IMR-90 (cell line): ENCODE measurements at regions not wholly inside any gene's neighbourhood (a gene's known extent, or its start where the extent isn't known, plus 50 kb on each side); places are given as distances from the start of the nearest gene placed in this dataset.
"Not testable (repeated sequence)": the region's sequence is repeated elsewhere in the genome, so short reads cannot be mapped to it uniquely, and the experiment has no call there.

Experiments used
- ATAC-seq: fragments of 200-7000 bp; cut with Tn5 transposase; 2 replicates; pipeline ENCODE4 v1.9.1; 2020; ENCODE audit warnings: low read depth, mild to moderate bottlenecking, moderate library complexity
- BruUV-seq: library from RNA; stranded (reverse); fragments of 400-500 nt; replicated peaks from 2 replicates; lab custom pipeline; 2021; lab: Mats Ljungman, UMichigan
- CTCF ChIA-PET: fragments of 300-600 bp; formaldehyde crosslinking; extraction: SDS; loops from one replicate; lab custom pipeline; 2021; ENCODE audit warnings: antibody characterized with exemption; lab: Yijun Ruan, JAX
- POLR2A ChIA-PET: fragments of 300-600 bp; sonication (Branson Sonifier 250); formaldehyde crosslinking; loops from one replicate; lab custom pipeline; 2022; ENCODE audit warnings: antibody characterized with exemption; ENCODE audit not compliant: unreplicated experiment; lab: Charles Lee
- DNase-seq: peaks from one replicate; pipeline ENCODE4 v3.0.0; 2013
- H2AFZ ChIP-seq: replicated peaks from 2 replicates; pipeline ENCODE3; 2013; ENCODE audit warnings: low read length, mild to moderate bottlenecking; ENCODE audit not compliant: poor library complexity
- H2AK5ac ChIP-seq: 2 replicates; pipeline ENCODE4 v1.6.1; 2013; ENCODE audit warnings: low read depth, low read length, inconsistent platforms
- H2AK9ac ChIP-seq: replicated peaks from 2 replicates; pipeline ENCODE3; 2013; ENCODE audit warnings: mild to moderate bottlenecking, low read depth, low read length, moderate library complexity; ENCODE audit not compliant: poor library complexity
- H2BK120ac ChIP-seq: 2 replicates; pipeline ENCODE4 v1.6.1; 2013; ENCODE audit warnings: low read depth, low read length, inconsistent platforms
- H2BK15ac ChIP-seq: 3 replicates; pipeline ENCODE4 v1.6.1; 2013; ENCODE audit warnings: low read depth, low read length, inconsistent platforms
- H2BK20ac ChIP-seq: 2 replicates; pipeline ENCODE4 v1.6.1; 2013; ENCODE audit warnings: low read depth, mild to moderate bottlenecking, inconsistent platforms, low read length, moderate library complexity
- H2BK5ac ChIP-seq: 2 replicates; pipeline ENCODE4 v1.6.1; 2013; ENCODE audit warnings: mild to moderate bottlenecking, low read depth, low read length, inconsistent platforms; ENCODE audit not compliant: poor library complexity, severe bottlenecking
- H3K14ac ChIP-seq: replicated peaks from 2 replicates; pipeline ENCODE4 v1.6.1; 2013; ENCODE audit warnings: low read depth, low read length, inconsistent platforms
- H3K18ac ChIP-seq: 2 replicates; pipeline ENCODE4 v1.6.1; 2013; ENCODE audit warnings: low read depth, low read length, control low read depth
- H3K23ac ChIP-seq: 2 replicates; pipeline ENCODE4 v1.6.1; 2013; ENCODE audit warnings: low read depth, low read length, inconsistent platforms
- H3K27ac ChIP-seq: 2 replicates; pipeline ENCODE4 v1.5.1; 2013; ENCODE audit warnings: mild to moderate bottlenecking, control low read depth, low read length; ENCODE audit not compliant: insufficient read depth
- H3K27me3 ChIP-seq: 2 replicates; pipeline ENCODE4 v1.6.1; 2013; ENCODE audit warnings: low read length; ENCODE audit not compliant: control insufficient read depth, insufficient read depth
- H3K36me3 ChIP-seq: 2 replicates; pipeline ENCODE4 v1.6.1; 2013; ENCODE audit warnings: low read length, mixed read lengths; ENCODE audit not compliant: control insufficient read depth, insufficient read depth
- H3K4ac ChIP-seq: 2 replicates; pipeline ENCODE4 v1.6.1; 2013; ENCODE audit warnings: low read depth, low read length, inconsistent platforms
- H3K4me1 ChIP-seq: 2 replicates; pipeline ENCODE4 v1.6.1; 2013; ENCODE audit warnings: low read length, mixed read lengths; ENCODE audit not compliant: control insufficient read depth, insufficient read depth
- H3K4me2 ChIP-seq: 2 replicates; pipeline ENCODE4 v1.6.1; 2013; ENCODE audit warnings: low read depth, mild to moderate bottlenecking, control low read depth, low read length, moderate library complexity
- H3K4me3 ChIP-seq: 2 replicates; pipeline ENCODE4 v1.5.1; 2013; ENCODE audit warnings: low read depth, mild to moderate bottlenecking, control low read depth, low read length, moderate library complexity; ENCODE audit not compliant: insufficient read depth
- H3K56ac ChIP-seq: 2 replicates; pipeline ENCODE4 v1.6.1; 2013; ENCODE audit warnings: low read length, inconsistent platforms; ENCODE audit not compliant: insufficient read depth; ENCODE audit errors: extremely low read depth
- H3K79me1 ChIP-seq, 2 experiments: 2 replicates each; pipeline ENCODE4 v1.6.1; 2013; ENCODE audit warnings: low read length in 2 of 2, inconsistent platforms in 1 of 2, low read depth in 1 of 2
- H3K9ac ChIP-seq: 2 replicates; pipeline ENCODE4 v1.6.1; 2013; ENCODE audit warnings: low read depth, low read length, control low read depth
- H3K9me1 ChIP-seq: 2 replicates; pipeline ENCODE4 v1.6.1; 2013; ENCODE audit warnings: low read length, inconsistent platforms; ENCODE audit not compliant: insufficient read depth
- H3K9me3 ChIP-seq: 2 replicates; pipeline ENCODE4 v1.6.1; 2013; ENCODE audit warnings: low read length; ENCODE audit not compliant: control insufficient read depth, insufficient read depth
- H4K20me1 ChIP-seq: 2 replicates; pipeline ENCODE4 v1.6.1; 2013; ENCODE audit warnings: low read length, inconsistent platforms; ENCODE audit not compliant: insufficient read depth
- H4K5ac ChIP-seq: 2 replicates; pipeline ENCODE4 v1.6.1; 2013; ENCODE audit warnings: mild to moderate bottlenecking, low read depth, low read length, control low read depth
- H4K8ac ChIP-seq, 2 experiments: 2 replicates each; pipeline ENCODE4 v1.6.1; 2013; ENCODE audit warnings: low read depth in 2 of 2, low read length in 2 of 2, control low read depth in 1 of 2, inconsistent platforms in 1 of 2
- H4K91ac ChIP-seq: 2 replicates; pipeline ENCODE4 v1.6.1; 2013; ENCODE audit warnings: low read depth, low read length, inconsistent platforms; ENCODE audit not compliant: insufficient read depth
- CEBPB ChIP-seq: IDR thresholded peaks from 2 replicates; pipeline ENCODE4 v1.6.1; 2012; ENCODE audit warnings: low read depth, low read length, improper control_type of control experiment
- MAZ ChIP-seq: IDR thresholded peaks from 2 replicates; pipeline ENCODE4 v1.6.1; 2012; ENCODE audit warnings: low read depth, mild to moderate bottlenecking, low read length, improper control_type of control experiment, moderate library complexity, borderline replicate concordance
- POLR2A ChIP-seq: IDR thresholded peaks from 2 replicates; pipeline ENCODE4 v1.6.1; 2012; ENCODE audit warnings: mild to moderate bottlenecking, low read depth, low read length
- WGBS, 2 experiments: methylation state at CpG; one replicate each; pipeline versions ENCODE4 v1.1.5 to v1.1.7; 2013; ENCODE audit warnings: missing lambda C conversion rate in 2 of 2; ENCODE audit not compliant: insufficient read length in 1 of 2; ENCODE audit errors: extremely low coverage in 2 of 2; 5-methylcytosine and 5-hydroxymethylcytosine counted together
- dilution Hi-C: fragments of 300-500 bp; cut with HindIII; formaldehyde crosslinking; loops from one replicate; pipeline ENCODE4 v1.14.3; 2018; ENCODE audit warnings: low sequenced_read_pairs; ENCODE audit not compliant: unreplicated experiment
- in situ Hi-C: fragments of 300-500 bp; cut with MboI; formaldehyde crosslinking; loops from 3 replicates; pipeline ENCODE4 v1.14.3; 2019; ENCODE audit warnings: low sequenced_read_pairs, inconsistent platforms, mixed read lengths
- intact Hi-C: fragments of 100-400 bp; cut with micrococcal nuclease; formaldehyde crosslinking; loops from 2 replicates; pipeline ENCODE4 v1.10.0; 2022

DNA sequence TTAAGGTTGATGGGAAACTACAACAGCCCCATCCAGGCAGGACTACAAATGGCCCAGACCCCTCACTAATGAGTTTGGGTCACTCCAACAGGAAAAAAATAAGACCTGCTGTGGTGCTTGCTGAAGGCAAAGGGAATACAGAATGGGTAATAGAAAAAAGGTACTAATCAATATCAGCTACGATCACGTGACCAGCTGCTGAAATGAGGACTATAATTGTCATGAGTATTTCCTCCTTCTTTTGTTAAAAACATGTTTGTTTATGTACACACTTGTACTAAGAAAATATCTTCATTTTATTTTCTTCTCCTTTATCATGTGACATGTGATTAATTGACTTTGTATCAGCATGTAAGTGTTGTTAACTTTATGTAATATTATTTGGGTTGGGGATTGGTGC lies 199.9 kb downstream of the GJA1 start:
- Histone ChIP-seq H3K27me3 (no peaks in the 10 kb centered on the region), H2AK5ac (no peak overlapping the region), H3K36me3 (0 out of 2 replicates have a peak, but pooled peaks cover 1% of the 10 kb centered on the region), H3K9ac (no peak overlapping the region), H3K4ac (no peak overlapping the region), H3K79me1 (no peaks in the 10 kb centered on the region), H3K4me2 (no peak overlapping the region), H3K56ac (no peak overlapping the region), H4K20me1 (no peaks in the 10 kb centered on the region), H2BK15ac (no peak overlapping the region), H2BK5ac (no peak overlapping the region), H2AFZ (no peak overlapping the region), H3K23ac (no peak overlapping the region), H3K27ac (no peak overlapping the region), H4K5ac (no peak overlapping the region), H3K14ac (no peak overlapping the region), H2AK9ac (no peak overlapping the region), H2BK120ac (no peak overlapping the region), H3K4me1 (no peaks in the 10 kb centered on the region), H3K18ac (no peak overlapping the region), H4K8ac (no peak overlapping the region), H3K4me3 (no peak overlapping the region), H4K91ac (no peak overlapping the region), H3K9me3 (peaks cover 19% of the 10 kb centered on the region), H2BK20ac (no peak overlapping the region), H3K9me1 (no peaks in the 10 kb centered on the region)
- CTCF ChIA-PET, result no interaction called here
- no peak for DNase-seq
- WGBS, 2 experiments, result no CpG with 5 or more reads among the region's 2 CpGs
- dilution Hi-C loops (no loop called here), intact Hi-C loops (no loop called here), in situ Hi-C loops (no loop called here)
- POLR2A ChIA-PET, result no interaction called here
- TF ChIP-seq CEBPB, result no peak
- TF ChIP-seq POLR2A, result no peak
- TF ChIP-seq MAZ, result no peak
- no TSS peak for BruUV-seq
- no peak for ATAC-seq

DNA sequence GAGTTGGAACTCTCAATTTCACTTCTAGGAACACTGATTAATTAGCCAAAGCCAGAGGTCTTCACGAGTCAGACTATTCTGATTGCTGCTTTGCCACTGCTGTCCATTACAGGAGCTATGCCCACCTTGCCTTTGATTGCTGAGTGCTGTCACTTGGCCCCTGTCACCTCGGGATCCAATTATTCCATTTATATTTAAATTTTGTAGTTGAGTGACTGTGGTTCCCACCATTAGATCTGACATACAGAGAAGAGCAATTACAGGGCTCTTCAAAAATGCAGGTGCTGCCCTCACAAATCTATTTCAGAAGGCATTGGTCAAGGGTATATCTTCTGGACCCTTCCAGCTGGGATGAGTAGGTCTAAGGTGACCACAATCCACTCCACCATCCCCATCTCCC lies 200.8 kb downstream of the GJA1 start:
- H3K4me3 ChIP-seq, H3K79me1 ChIP-seq, H3K9me1 ChIP-seq, dilution Hi-C loops, H2BK20ac ChIP-seq, ATAC-seq, DNase-seq, H3K4ac ChIP-seq, H3K18ac ChIP-seq, H4K8ac ChIP-seq, H3K27ac ChIP-seq, H2AK9ac ChIP-seq, H3K27me3 ChIP-seq, H3K36me3 ChIP-seq, H2BK15ac ChIP-seq, H2AK5ac ChIP-seq, CTCF ChIA-PET, H3K14ac ChIP-seq, in situ Hi-C loops, H2BK120ac ChIP-seq, H4K5ac ChIP-seq, H2AFZ ChIP-seq, H3K4me1 ChIP-seq, H4K20me1 ChIP-seq, POLR2A ChIA-PET, H3K56ac ChIP-seq, intact Hi-C loops, H2BK5ac ChIP-seq, H4K91ac ChIP-seq, H3K23ac ChIP-seq, BruUV-seq, H3K4me2 ChIP-seq, H3K9ac ChIP-seq: not testable (repeated sequence)
- no CpG with 5 or more reads among the region's 2 CpGs for WGBS, 2 experiments
- H3K9me3 ChIP-seq, result peaks cover 19% of the 10 kb centered on the region
